ENCODE measurements at regions not wholly inside any gene's neighbourhood (a gene's known extent, or its start where the extent isn't known, plus 50 kb on each side); places are given as distances from the start of the nearest gene placed in this dataset.

DNA sequence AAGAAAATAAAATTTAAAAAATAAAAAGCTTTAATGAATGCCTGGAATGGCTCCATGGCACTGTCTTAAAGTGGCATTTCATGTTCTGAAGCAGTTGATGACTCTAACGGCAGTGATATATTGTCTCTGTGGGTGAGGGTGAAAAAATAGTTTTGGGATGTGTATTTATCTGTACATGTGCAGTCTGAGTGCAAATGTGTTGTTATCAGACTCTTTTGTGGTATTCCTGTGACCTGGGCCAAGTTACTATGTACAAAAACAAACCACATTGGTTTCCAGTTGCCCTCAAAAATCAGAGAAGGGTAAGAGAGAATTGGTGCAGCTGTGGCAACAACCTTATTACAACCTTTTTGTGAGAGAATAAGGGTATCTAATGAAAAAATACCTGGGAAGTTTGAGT lies 81.7 kb upstream of the CCDC91 start:
- Mint-ChIP-seq H3K27me3 (ENCODE audit: unreplicated experiment) (no peaks in the 10 kb centered on the region), H3K4me1 (ENCODE audit: low read depth, unreplicated experiment) (peaks cover 10% of the 10 kb centered on the region), H3K4me3 (ENCODE audit: low read depth, unreplicated experiment) (no peak overlapping the region), H3K9me3 (ENCODE audit: low read depth, unreplicated experiment) (no peaks in the 10 kb centered on the region), H3K36me3 (ENCODE audit: insufficient read depth, unreplicated experiment) (no peaks in the 10 kb centered on the region), H3K27ac (ENCODE audit: unreplicated experiment) (no peak overlapping the region)
- TF ChIP-seq, protein P1, sequence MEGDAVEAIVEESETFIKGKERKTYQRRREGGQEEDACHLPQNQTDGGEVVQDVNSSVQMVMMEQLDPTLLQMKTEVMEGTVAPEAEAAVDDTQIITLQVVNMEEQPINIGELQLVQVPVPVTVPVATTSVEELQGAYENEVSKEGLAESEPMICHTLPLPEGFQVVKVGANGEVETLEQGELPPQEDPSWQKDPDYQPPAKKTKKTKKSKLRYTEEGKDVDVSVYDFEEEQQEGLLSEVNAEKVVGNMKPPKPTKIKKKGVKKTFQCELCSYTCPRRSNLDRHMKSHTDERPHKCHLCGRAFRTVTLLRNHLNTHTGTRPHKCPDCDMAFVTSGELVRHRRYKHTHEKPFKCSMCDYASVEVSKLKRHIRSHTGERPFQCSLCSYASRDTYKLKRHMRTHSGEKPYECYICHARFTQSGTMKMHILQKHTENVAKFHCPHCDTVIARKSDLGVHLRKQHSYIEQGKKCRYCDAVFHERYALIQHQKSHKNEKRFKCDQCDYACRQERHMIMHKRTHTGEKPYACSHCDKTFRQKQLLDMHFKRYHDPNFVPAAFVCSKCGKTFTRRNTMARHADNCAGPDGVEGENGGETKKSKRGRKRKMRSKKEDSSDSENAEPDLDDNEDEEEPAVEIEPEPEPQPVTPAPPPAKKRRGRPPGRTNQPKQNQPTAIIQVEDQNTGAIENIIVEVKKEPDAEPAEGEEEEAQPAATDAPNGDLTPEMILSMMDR (IDR thresholded peaks at IDR 0.05; ENCODE audit: unreplicated experiment) = no peak
- intact Hi-C loops (cut with micrococcal nuclease; ENCODE audit: unreplicated experiment) = no loop called here
- no TSS peak for BruUV-seq (replicated peaks)
- DNase-seq = no peak
- CTCF ChIA-PET = no interaction called here

DNA sequence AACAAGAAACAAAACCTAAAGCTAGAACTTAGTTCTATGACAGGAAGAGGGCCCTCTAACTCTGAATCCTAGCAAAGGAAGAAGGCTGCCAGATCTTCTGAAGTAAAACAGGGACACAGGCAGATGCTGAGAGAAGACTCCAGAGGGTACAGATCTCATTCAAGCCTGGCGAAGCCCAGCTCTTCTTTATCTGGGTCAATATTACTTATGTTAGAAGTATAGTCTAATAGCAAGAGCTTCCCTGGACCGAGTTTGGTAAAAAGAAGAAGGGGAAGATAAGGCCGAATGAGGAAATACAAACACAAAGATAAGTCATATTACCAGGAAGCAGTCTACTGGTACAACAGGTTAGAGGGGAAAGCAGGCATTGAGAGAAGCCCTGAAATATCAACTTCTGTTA lies 79.9 kb upstream of the CCDC91 start:
- intact Hi-C loops (cut with micrococcal nuclease; ENCODE audit: unreplicated experiment) = no loop called here
- Mint-ChIP-seq H3K27me3 (ENCODE audit: unreplicated experiment) (no peaks in the 10 kb centered on the region), H3K4me1 (ENCODE audit: low read depth, unreplicated experiment) (peaks cover 10% of the 10 kb centered on the region)

DNA sequence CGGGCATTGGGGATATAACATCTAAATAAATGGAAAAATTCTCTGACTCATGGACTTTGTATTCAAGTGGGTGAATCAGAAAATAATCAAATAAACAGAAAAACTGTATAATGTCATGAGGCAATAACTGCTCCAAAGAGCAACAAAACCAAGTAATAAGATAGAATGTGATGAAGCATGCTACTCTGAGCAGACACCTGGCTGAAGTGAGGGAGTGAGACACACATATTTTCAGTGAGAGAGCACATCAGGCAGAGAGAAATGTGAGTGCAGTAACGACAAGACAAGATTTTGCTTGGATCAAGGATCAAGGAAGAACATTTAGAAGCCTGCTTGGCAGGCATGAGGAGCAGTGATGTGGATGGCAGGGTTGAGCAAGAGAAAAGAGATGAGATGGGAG lies 75.8 kb upstream of the CCDC91 start:
- no peak overlapping the region for H3K27ac Mint-ChIP-seq (ENCODE audit: unreplicated experiment)
- no peaks in the 10 kb centered on the region for H3K36me3 Mint-ChIP-seq (ENCODE audit: insufficient read depth, unreplicated experiment)
- no peaks in the 10 kb centered on the region for H3K9me3 Mint-ChIP-seq (ENCODE audit: low read depth, unreplicated experiment)
- intact Hi-C loops (cut with micrococcal nuclease; ENCODE audit: unreplicated experiment) = no loop called here
- TF ChIP-seq, protein P1 (IDR thresholded peaks at IDR 0.05; ENCODE audit: unreplicated experiment) = no peak
- H3K4me3 Mint-ChIP-seq (ENCODE audit: low read depth, unreplicated experiment) = no peak overlapping the region
- CTCF ChIA-PET = no interaction called here
- BruUV-seq (replicated peaks) = no TSS peak
- DNase-seq = no peak
- peaks cover 10% of the 10 kb centered on the region for H3K4me1 Mint-ChIP-seq (ENCODE audit: low read depth, unreplicated experiment)
- H3K27me3 Mint-ChIP-seq (ENCODE audit: unreplicated experiment) = no peaks in the 10 kb centered on the region

More for the DNA sequence above, 79.9 kb upstream of the CCDC91 start:
- CTCF ChIA-PET = interaction anchor here (0.9 to 1.0 kb wide), 3 partner anchors 20 to 169 kb away, joined by 3 read pairs; no protein-coding TSS in a partner anchor
- no peak for DNase-seq
- H3K36me3 Mint-ChIP-seq (ENCODE audit: insufficient read depth, unreplicated experiment) = no peaks in the 10 kb centered on the region
- no peak overlapping the region for H3K27ac Mint-ChIP-seq (ENCODE audit: unreplicated experiment)
- TF ChIP-seq, protein P1 (IDR thresholded peaks at IDR 0.05; ENCODE audit: unreplicated experiment) = no peak
- H3K4me3 Mint-ChIP-seq (ENCODE audit: low read depth, unreplicated experiment) = no peak overlapping the region
- H3K9me3 Mint-ChIP-seq (ENCODE audit: low read depth, unreplicated experiment) = no peaks in the 10 kb centered on the region
- BruUV-seq (replicated peaks) = no TSS peak

DNA sequence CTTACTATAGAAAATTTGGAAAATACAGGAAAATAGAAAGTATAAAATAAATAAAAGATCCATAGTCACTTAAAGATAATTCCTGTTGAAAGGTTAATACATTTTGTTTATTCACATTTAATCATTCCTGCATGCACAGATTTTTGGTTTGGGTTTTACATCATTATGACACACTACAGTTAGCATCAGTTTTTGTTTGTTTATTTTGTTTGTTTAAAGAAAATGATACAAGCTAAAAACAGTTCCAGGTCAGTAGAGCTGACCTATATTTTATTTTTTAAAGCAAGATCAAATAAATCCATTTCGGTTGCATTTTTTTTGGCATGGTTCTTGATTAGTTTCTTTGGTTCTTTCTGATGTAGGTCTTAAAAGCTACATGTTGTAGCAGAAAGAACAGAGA lies 68.8 kb upstream of the CCDC91 start:
- no peaks in the 10 kb centered on the region for H3K27me3 Mint-ChIP-seq (ENCODE audit: unreplicated experiment)
- no peak overlapping the region for H3K27ac Mint-ChIP-seq (ENCODE audit: unreplicated experiment)
- no peaks in the 10 kb centered on the region for H3K36me3 Mint-ChIP-seq (ENCODE audit: insufficient read depth, unreplicated experiment)
- no peaks in the 10 kb centered on the region for H3K9me3 Mint-ChIP-seq (ENCODE audit: low read depth, unreplicated experiment)
- TF ChIP-seq, protein P1 (IDR thresholded peaks at IDR 0.05; ENCODE audit: unreplicated experiment) = no peak
- CTCF ChIA-PET = interaction anchor here (1.0 kb wide), 1 partner anchor 9 kb away, joined by 3 read pairs; no protein-coding TSS in a partner anchor
- H3K4me3 Mint-ChIP-seq (ENCODE audit: low read depth, unreplicated experiment) = no peak overlapping the region
- intact Hi-C loops (cut with micrococcal nuclease; ENCODE audit: unreplicated experiment) = no loop called here
- DNase-seq = no peak
- no peaks in the 10 kb centered on the region for H3K4me1 Mint-ChIP-seq (ENCODE audit: low read depth, unreplicated experiment)
- BruUV-seq (replicated peaks) = no TSS peak

Measured in Calu3 (cell line).